Activated B cell treated with CpG ODN at 0.5 μM for 24 hours (primary cell): ENCODE measurements at regions not wholly inside any gene's neighbourhood (a gene's known extent, or its start where the extent isn't known, plus 50 kb on each side); places are given as distances from the start of the nearest gene placed in this dataset.
A peak's percentile ranks its signal among the peaks of the same experiment; 100 is the strongest.
"Not testable (repeated sequence)": the region's sequence is repeated elsewhere in the genome, so short reads cannot be mapped to it uniquely, and the experiment has no call there.

Experiments
- ATAC-seq: fragments of 200-7000 bp; cut with Tn5 transposase; one replicate; pipeline ENCODE4 v1.10.0; 2021; ENCODE audit warnings: low read depth, mild to moderate bottlenecking, moderate library complexity
- CTCF ChIA-PET: fragments of 350-600 bp; sonication (Branson Sonifier 250); formaldehyde crosslinking; loops from one replicate; lab custom pipeline; 2021; ENCODE audit warnings: antibody characterized with exemption; lab: Charles Lee
- POLR2A ChIA-PET: fragments of 350-600 bp; sonication (Branson Sonifier 250); formaldehyde crosslinking; loops from one replicate; lab custom pipeline; 2021; ENCODE audit warnings: antibody characterized with exemption; lab: Charles Lee
- DNase-seq: peaks from one replicate; pipeline ENCODE4 v3.0.0; 2022
- H3K27ac Mint-ChIP-seq: one replicate; pipeline ENCODE4 v1.8.0; 2020; ENCODE audit warnings: mixed read lengths
- H3K27me3 Mint-ChIP-seq: one replicate; pipeline ENCODE4 v1.8.0; 2021; ENCODE audit warnings: mixed read lengths
- H3K36me3 Mint-ChIP-seq: one replicate; pipeline ENCODE4 v1.8.0; 2021; ENCODE audit warnings: low read depth, mixed read lengths
- H3K4me1 Mint-ChIP-seq: one replicate; pipeline ENCODE4 v1.8.0; 2021; ENCODE audit warnings: mixed read lengths
- H3K4me3 Mint-ChIP-seq: one replicate; pipeline ENCODE4 v1.8.0; 2020; ENCODE audit warnings: mild to moderate bottlenecking, mixed read lengths
- H3K9me3 Mint-ChIP-seq: one replicate; pipeline ENCODE4 v1.8.0; 2020; ENCODE audit warnings: mixed read lengths
- intact Hi-C: fragments of 100-400 bp; cut with micrococcal nuclease; formaldehyde crosslinking; loops from one replicate; pipeline ENCODE4 v1.15.1; 2024

GRCh38 chr5:34096033-34096432 is 53.0 kb upstream of the C1QTNF3 start:
- CTCF ChIA-PET, H3K27ac Mint-ChIP-seq, DNase-seq, intact Hi-C loops, H3K9me3 Mint-ChIP-seq, H3K27me3 Mint-ChIP-seq, H3K36me3 Mint-ChIP-seq, ATAC-seq, H3K4me3 Mint-ChIP-seq, H3K4me1 Mint-ChIP-seq, POLR2A ChIA-PET: not testable (repeated sequence)

- POLR2A ChIA-PET, H3K27me3 Mint-ChIP-seq, intact Hi-C loops, H3K4me3 Mint-ChIP-seq, H3K36me3 Mint-ChIP-seq, H3K9me3 Mint-ChIP-seq, CTCF ChIA-PET, ATAC-seq, H3K4me1 Mint-ChIP-seq, H3K27ac Mint-ChIP-seq, DNase-seq: not testable (repeated sequence)
Measured at GRCh38 chr5:34099891-34100290, 56.9 kb upstream of the C1QTNF3 start.

DNA sequence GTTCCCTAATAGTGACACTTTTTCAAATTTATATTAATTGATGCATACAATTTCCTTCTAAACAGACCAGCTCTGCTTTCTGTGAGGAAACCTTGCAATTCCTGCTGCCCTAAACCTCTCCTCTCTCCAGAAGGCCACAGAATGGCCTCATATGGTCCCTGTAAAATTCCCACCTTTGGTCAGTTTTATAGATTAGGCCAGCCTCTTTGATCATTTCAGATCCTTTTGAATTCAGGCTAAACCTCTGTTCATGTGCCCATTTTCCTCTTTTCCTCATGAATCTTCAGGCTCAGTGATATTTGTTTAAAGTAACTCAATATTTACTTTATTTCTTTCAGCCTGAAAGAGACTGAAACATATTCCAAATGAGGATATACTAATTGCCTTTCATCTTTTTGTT is 58.6 kb upstream of the C1QTNF3 start:
- H3K36me3 Mint-ChIP-seq, intact Hi-C loops, H3K9me3 Mint-ChIP-seq, POLR2A ChIA-PET, DNase-seq, H3K4me1 Mint-ChIP-seq, H3K27me3 Mint-ChIP-seq, ATAC-seq, CTCF ChIA-PET, H3K27ac Mint-ChIP-seq, H3K4me3 Mint-ChIP-seq: not testable (repeated sequence)

DNA sequence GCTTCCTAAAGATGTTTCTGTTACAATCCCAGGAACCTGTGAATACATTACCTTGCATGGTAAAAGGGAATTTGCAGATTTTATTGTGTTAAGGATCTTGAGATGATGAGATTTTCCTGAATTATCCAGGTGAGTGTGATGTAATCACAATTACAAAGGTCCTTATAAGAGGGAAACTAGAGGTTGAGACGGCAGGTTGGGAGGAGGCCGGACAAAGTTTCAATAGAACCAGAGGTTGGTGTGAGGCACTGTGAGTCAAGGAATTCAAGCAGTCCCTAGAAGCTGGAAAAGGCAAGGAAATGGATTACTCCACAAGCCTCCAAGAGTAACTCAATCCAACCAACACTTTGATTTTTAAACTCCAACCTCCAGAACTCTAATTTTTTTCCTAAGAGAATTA is 65.9 kb upstream of the C1QTNF3 start:
- intact Hi-C loops, DNase-seq, H3K36me3 Mint-ChIP-seq, H3K9me3 Mint-ChIP-seq, CTCF ChIA-PET, POLR2A ChIA-PET, ATAC-seq, H3K27ac Mint-ChIP-seq, H3K4me3 Mint-ChIP-seq, H3K4me1 Mint-ChIP-seq, H3K27me3 Mint-ChIP-seq: not testable (repeated sequence)

- H3K9me3 Mint-ChIP-seq, POLR2A ChIA-PET, H3K4me3 Mint-ChIP-seq, H3K27ac Mint-ChIP-seq, ATAC-seq, H3K27me3 Mint-ChIP-seq, intact Hi-C loops, CTCF ChIA-PET, DNase-seq: not testable (repeated sequence)
- Mint-ChIP-seq H3K4me1 (peaks cover 13% of the 10 kb centered on the region), H3K36me3 (peaks cover 26% of the 10 kb centered on the region)
Measured at GRCh38 chr5:34124280-34124679, 81.3 kb upstream of the C1QTNF3 start.

GRCh38 chr5:34125354-34125753 is 82.3 kb upstream of the C1QTNF3 start:
- peaks cover 22% of the 10 kb centered on the region for H3K36me3 Mint-ChIP-seq
- H3K27ac Mint-ChIP-seq, DNase-seq, H3K4me3 Mint-ChIP-seq, CTCF ChIA-PET, POLR2A ChIA-PET, H3K9me3 Mint-ChIP-seq, H3K27me3 Mint-ChIP-seq, ATAC-seq, intact Hi-C loops: not testable (repeated sequence)
- peaks cover 13% of the 10 kb centered on the region for H3K4me1 Mint-ChIP-seq

DNA sequence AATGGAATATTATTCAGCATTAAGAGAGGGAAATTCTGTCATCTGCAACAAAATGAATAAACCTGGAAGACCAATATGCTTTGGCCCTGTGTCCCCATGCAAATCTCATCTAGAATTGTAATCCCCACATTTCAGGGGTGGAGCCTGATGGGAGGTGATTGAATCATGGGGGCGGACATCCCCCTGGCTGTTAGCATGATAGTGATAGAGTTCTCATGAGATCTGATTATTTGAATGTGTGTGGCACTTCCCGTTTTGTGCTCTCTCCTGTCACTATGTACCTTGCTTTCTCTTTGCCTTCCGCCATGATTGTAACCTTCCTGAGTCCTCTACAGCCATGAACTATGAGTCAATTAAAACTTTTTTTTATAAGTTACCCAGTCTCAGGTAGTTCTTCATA is 83.7 kb upstream of the C1QTNF3 start:
- CTCF ChIA-PET, H3K27me3 Mint-ChIP-seq, ATAC-seq, H3K4me3 Mint-ChIP-seq, H3K27ac Mint-ChIP-seq, POLR2A ChIA-PET, H3K9me3 Mint-ChIP-seq, intact Hi-C loops, DNase-seq: not testable (repeated sequence)
- H3K4me1 Mint-ChIP-seq = peaks cover 13% of the 10 kb centered on the region
- H3K36me3 Mint-ChIP-seq = peaks cover 17% of the 10 kb centered on the region

- H3K4me3 Mint-ChIP-seq, ATAC-seq, CTCF ChIA-PET, H3K27me3 Mint-ChIP-seq, DNase-seq, H3K27ac Mint-ChIP-seq, intact Hi-C loops, H3K9me3 Mint-ChIP-seq, POLR2A ChIA-PET: not testable (repeated sequence)
- peaks cover 13% of the 10 kb centered on the region for H3K4me1 Mint-ChIP-seq
- H3K36me3 Mint-ChIP-seq = peaks cover 11% of the 10 kb centered on the region
Measured at GRCh38 chr5:34127818-34128217, 84.8 kb upstream of the C1QTNF3 start.

GRCh38 chr5:34128890-34129289 is 85.9 kb upstream of the C1QTNF3 start:
- not testable (repeated sequence) for H3K27ac Mint-ChIP-seq, H3K4me3 Mint-ChIP-seq
- ATAC-seq = peak; percentile 58

DNA sequence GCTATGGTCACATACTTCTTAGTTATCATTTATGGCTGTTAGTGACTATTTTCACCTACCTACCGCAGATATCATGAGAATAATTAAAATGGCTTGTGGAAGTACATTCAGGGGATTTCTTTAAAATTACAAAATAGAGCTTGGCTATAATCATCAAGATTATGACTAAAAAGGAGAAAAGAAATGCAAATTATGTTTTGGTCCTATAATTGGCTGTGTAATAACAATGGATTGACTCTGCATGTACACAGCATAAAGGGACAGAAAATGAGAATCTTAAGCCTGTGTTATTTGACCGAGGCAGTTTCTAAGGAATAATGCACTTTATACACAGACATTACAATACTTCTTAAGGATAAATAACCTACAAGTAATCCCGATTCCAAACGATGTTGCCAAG is 112.0 kb upstream of the C1QTNF3 start:
- H3K36me3 Mint-ChIP-seq, H3K4me1 Mint-ChIP-seq, H3K27ac Mint-ChIP-seq, H3K4me3 Mint-ChIP-seq, CTCF ChIA-PET, H3K27me3 Mint-ChIP-seq, DNase-seq, intact Hi-C loops, POLR2A ChIA-PET, ATAC-seq, H3K9me3 Mint-ChIP-seq: not testable (repeated sequence)

More at GRCh38 chr5:34128890-34129289, 85.9 kb upstream of the C1QTNF3 start:
- CTCF ChIA-PET, POLR2A ChIA-PET, H3K9me3 Mint-ChIP-seq, DNase-seq, H3K27me3 Mint-ChIP-seq, intact Hi-C loops, H3K36me3 Mint-ChIP-seq: not testable (repeated sequence)
- peaks cover 13% of the 10 kb centered on the region for H3K4me1 Mint-ChIP-seq

DNA sequence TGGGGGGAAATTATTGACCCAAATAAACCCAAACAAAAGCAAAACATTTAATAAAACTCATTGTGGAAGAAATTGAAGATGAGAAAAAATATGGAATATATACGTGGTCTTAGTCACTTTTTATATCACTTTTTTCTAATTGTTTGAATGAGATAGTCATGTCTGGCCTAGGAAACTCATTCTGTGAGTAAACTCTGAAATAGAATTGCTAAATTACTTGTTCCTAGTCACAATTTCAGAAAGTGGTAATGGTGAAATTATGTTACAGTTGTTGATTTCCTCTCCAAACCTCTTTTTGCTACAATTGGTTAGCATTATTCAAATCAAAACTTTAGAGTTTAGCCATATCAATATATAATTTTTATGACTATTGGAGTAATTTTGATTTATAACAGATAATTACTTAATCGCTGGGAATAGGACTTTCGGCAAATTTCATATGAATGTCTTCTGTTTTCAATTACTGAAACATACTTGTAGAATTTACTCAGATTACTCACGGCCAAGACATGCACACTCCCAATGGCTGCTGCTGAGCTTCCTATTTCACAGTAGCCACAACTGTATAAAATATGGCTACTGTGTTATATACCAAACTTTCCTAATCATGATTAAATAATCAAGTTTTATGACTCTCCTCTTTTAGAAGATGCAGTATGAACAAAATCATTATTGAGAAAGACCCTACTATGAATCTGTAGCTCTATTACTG is 113.8 kb upstream of the C1QTNF3 start:
- ATAC-seq, DNase-seq, H3K27ac Mint-ChIP-seq, CTCF ChIA-PET, H3K27me3 Mint-ChIP-seq, intact Hi-C loops, H3K36me3 Mint-ChIP-seq, H3K4me1 Mint-ChIP-seq, H3K4me3 Mint-ChIP-seq, POLR2A ChIA-PET, H3K9me3 Mint-ChIP-seq: not testable (repeated sequence)

- H3K9me3 Mint-ChIP-seq, H3K27ac Mint-ChIP-seq, H3K4me1 Mint-ChIP-seq, DNase-seq, H3K4me3 Mint-ChIP-seq, ATAC-seq, POLR2A ChIA-PET, H3K36me3 Mint-ChIP-seq, H3K27me3 Mint-ChIP-seq, CTCF ChIA-PET, intact Hi-C loops: not testable (repeated sequence)
Measured at GRCh38 chr5:34160904-34161303, 117.9 kb upstream of the C1QTNF3 start.
